ENCODE measurements at regions not wholly inside any gene's neighbourhood (a gene's known extent, or its start where the extent isn't known, plus 50 kb on each side); places are given as distances from the start of the nearest gene placed in this dataset.

DNA sequence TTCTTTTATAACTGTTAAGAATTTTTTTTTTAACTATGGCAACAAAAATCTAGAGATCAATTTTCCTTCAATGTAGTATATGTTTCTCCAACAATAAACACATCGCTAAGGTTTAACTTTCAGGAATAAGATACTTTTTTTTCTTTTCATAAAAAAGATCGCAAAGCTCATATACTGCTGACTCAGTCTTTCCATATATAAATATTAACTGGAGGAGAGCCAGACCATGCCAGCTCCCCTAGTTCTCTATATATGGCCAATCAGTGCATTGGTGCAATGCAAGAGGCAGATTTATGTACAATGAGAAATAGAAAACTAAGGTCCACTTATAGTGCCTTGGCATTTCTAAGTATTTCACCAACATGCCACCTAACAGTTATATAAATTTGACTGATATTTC lies 89.2 kb upstream of the GAS1 start:
- Histone ChIP-seq H3K4me1 (ENCODE audit: control insufficient read depth, extremely low read depth, insufficient read depth, low read length) (no peaks in the 10 kb centered on the region), H3K4me3 (ENCODE audit: control insufficient read depth in 2 of 3, extremely low read depth in 1 of 3, insufficient read depth in 2 of 3, low read depth in 1 of 3, low read length in 3 of 3) (no peak overlapping the region), H3K9ac (ENCODE audit: control insufficient read depth, extremely low read depth, insufficient read depth, low read length) (no peak overlapping the region), H3K9me3 (ENCODE audit: control insufficient read depth, low read depth, low read length) (no peaks in the 10 kb centered on the region), H3K36me3 (ENCODE audit: control insufficient read depth in 2 of 2, extremely low read depth in 1 of 2, insufficient read depth in 2 of 2, low read length in 2 of 2) (no peaks in the 10 kb centered on the region), H3K9me1 (ENCODE audit: control insufficient read depth, extremely low read depth, insufficient read depth, low read length) (no peaks in the 10 kb centered on the region), H3K4me2 (ENCODE audit: control insufficient read depth, extremely low read depth, insufficient read depth, low read depth, low read length) (no peak overlapping the region), H4K20me1 (ENCODE audit: control insufficient read depth, extremely low read depth, insufficient read depth, low read length) (no peaks in the 10 kb centered on the region), H3K79me2 (ENCODE audit: control insufficient read depth, insufficient read depth, low read length) (no peaks in the 10 kb centered on the region), H3K27me3 (ENCODE audit: control insufficient read depth, extremely low read depth, insufficient read depth, low read length) (no peaks in the 10 kb centered on the region), H3K27ac (ENCODE audit: control insufficient read depth, insufficient read depth, low read length) (no peak overlapping the region), H2AFZ (ENCODE audit: control insufficient read depth, low read length) (no peak overlapping the region)
- no peak for TF ChIP-seq EZH2 (IDR thresholded peaks at IDR 0.05; ENCODE audit: low read length)
- no peak for TF ChIP-seq CTCF (optimal IDR thresholded peaks at IDR 0.05 in 1 of 3, IDR thresholded peaks at IDR 0.05 in 1 of 3, conservative IDR thresholded peaks at IDR 0.05 in 1 of 3; ENCODE audit: extremely low read depth in 1 of 3, insufficient read depth in 2 of 3, low read length in 3 of 3)
- dilution Hi-C loops (cut with MboI; ENCODE audit: extremely low pct_ligation_motif_present, low sequenced_read_pairs), result no loop called here
- FAIRE-seq (no peak), DNase-seq (ENCODE audit: low read depth, low spot score) (no peak)

- Histone ChIP-seq H4K20me1 (ENCODE audit: control insufficient read depth, extremely low read depth, insufficient read depth, low read length) (no peaks in the 10 kb centered on the region), H3K4me1 (ENCODE audit: control insufficient read depth, extremely low read depth, insufficient read depth, low read length) (no peaks in the 10 kb centered on the region), H3K27me3 (ENCODE audit: control insufficient read depth, extremely low read depth, insufficient read depth, low read length) (no peaks in the 10 kb centered on the region), H3K27ac (ENCODE audit: control insufficient read depth, insufficient read depth, low read length) (no peak overlapping the region), H3K4me2 (ENCODE audit: control insufficient read depth, extremely low read depth, insufficient read depth, low read depth, low read length) (no peak overlapping the region), H3K9ac (ENCODE audit: control insufficient read depth, extremely low read depth, insufficient read depth, low read length) (no peak overlapping the region), H3K4me3 (ENCODE audit: control insufficient read depth in 2 of 3, extremely low read depth in 1 of 3, insufficient read depth in 2 of 3, low read depth in 1 of 3, low read length in 3 of 3) (no peak overlapping the region), H3K9me1 (ENCODE audit: control insufficient read depth, extremely low read depth, insufficient read depth, low read length) (no peaks in the 10 kb centered on the region), H3K36me3 (ENCODE audit: control insufficient read depth in 2 of 2, extremely low read depth in 1 of 2, insufficient read depth in 2 of 2, low read length in 2 of 2) (no peaks in the 10 kb centered on the region), H3K9me3 (ENCODE audit: control insufficient read depth, low read depth, low read length) (no peaks in the 10 kb centered on the region), H3K79me2 (ENCODE audit: control insufficient read depth, insufficient read depth, low read length) (no peaks in the 10 kb centered on the region), H2AFZ (ENCODE audit: control insufficient read depth, low read length) (no peak overlapping the region)
- dilution Hi-C loops (cut with MboI; ENCODE audit: extremely low pct_ligation_motif_present, low sequenced_read_pairs), result no loop called here
- FAIRE-seq, result no peak
- TF ChIP-seq EZH2 (IDR thresholded peaks at IDR 0.05; ENCODE audit: low read length), result no peak
- no peak for TF ChIP-seq CTCF (optimal IDR thresholded peaks at IDR 0.05 in 1 of 3, IDR thresholded peaks at IDR 0.05 in 1 of 3, conservative IDR thresholded peaks at IDR 0.05 in 1 of 3; ENCODE audit: extremely low read depth in 1 of 3, insufficient read depth in 2 of 3, low read length in 3 of 3)
- DNase-seq (ENCODE audit: low read depth, low spot score), result no peak
These were observed 92.6 kb upstream of the GAS1 start for GRCh38 chr9:87039809-87040392.
